ENCODE measurements at regions not wholly inside any gene's neighbourhood (a gene's known extent, or its start where the extent isn't known, plus 50 kb on each side); places are given as distances from the start of the nearest gene placed in this dataset.

DNA sequence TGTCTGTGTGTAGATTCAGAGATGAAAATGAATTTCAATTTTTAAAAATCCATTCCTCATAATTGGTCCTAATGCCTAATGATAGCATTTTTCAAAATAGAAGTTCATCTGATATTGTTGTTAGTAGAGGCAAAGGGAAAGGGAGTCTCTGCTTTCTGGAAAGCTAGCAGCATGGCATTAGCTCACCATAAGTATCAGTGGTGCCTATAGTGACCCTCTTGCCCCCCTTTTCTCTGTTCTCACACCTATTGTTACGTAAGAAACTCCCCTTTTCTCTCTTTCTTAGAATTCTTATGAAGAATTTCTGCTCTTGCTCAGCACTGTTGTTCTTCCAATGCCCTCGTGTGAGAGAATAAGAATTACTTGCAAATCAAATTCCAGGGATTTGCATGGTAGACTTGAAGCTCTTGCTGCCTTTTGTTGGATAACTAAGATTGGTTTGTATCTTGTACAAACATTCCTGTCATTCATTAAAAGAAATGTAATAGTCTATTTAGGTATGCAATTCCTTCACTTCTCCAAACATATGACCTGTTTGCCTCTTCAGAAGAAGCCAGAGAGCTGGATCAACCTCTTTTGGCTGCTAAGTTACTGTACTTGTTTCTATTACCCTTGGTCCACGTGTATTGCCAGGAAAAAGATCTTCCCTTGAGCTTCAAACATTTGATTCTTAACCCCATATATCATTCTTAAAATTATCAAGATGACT is 69.2 kb upstream of the MAGI3 start:
- H3K14ac ChIP-seq (ENCODE audit: low read length) = no peak overlapping the region
- no peaks in the 10 kb centered on the region for H3K9me3 ChIP-seq (ENCODE audit: insufficient read depth, low read depth, low read length)
- H4K12ac ChIP-seq (ENCODE audit: low read depth, low read length) = no peak overlapping the region
- no peak overlapping the region for H4K8ac ChIP-seq (ENCODE audit: low read depth, low read length)
- H3K18ac ChIP-seq (ENCODE audit: low read length) = no peak overlapping the region
- no peak overlapping the region for H3K4me3 ChIP-seq (ENCODE audit: low read depth, low read length)
- no peak overlapping the region for H4K91ac ChIP-seq (ENCODE audit: low read depth, low read length)
- H3K79me1 ChIP-seq (ENCODE audit: low read length) = no peaks in the 10 kb centered on the region
- H3K36me3 ChIP-seq (ENCODE audit: control insufficient read depth in 1 of 2, insufficient read depth in 2 of 2, low read length in 2 of 2) = no peaks in the 10 kb centered on the region
- no peak overlapping the region for H3K4ac ChIP-seq (ENCODE audit: low read depth, low read length)
- no CpG with 5 or more reads among the region's 3 CpGs for WGBS (ENCODE audit: extremely low coverage, insufficient coverage, insufficient read length)
- no peaks in the 10 kb centered on the region for H3K79me2 ChIP-seq (ENCODE audit: control insufficient read depth, insufficient read depth, low read length, poor library complexity)
- no peak overlapping the region for H2AFZ ChIP-seq (ENCODE audit: insufficient read depth, low read length, poor library complexity)
- peaks cover 0 to 2% of the 10 kb centered on the region in 2 experiments for H3K4me1 ChIP-seq (ENCODE audit: control insufficient read depth in 1 of 2, insufficient read depth in 2 of 2, low read length in 2 of 2)
- H3K23ac ChIP-seq (ENCODE audit: low read length) = no peak overlapping the region
- no peak overlapping the region for H2BK5ac ChIP-seq (ENCODE audit: low read depth, low read length, poor library complexity)
- H2AK5ac ChIP-seq (ENCODE audit: low read length) = no peak overlapping the region
- peak; percentile 52 to 86 for DNase-seq
- H3K4me2 ChIP-seq (ENCODE audit: low read length) = no peak overlapping the region
- no peaks in the 10 kb centered on the region for H3K27me3 ChIP-seq (ENCODE audit: insufficient read depth, low read length)
- no peak overlapping the region for H2BK12ac ChIP-seq (ENCODE audit: low read length)
- no peak overlapping the region for H3K9ac ChIP-seq (ENCODE audit: low read length)
- H2BK120ac ChIP-seq (ENCODE audit: insufficient read depth, low read length, poor library complexity) = no peak overlapping the region
- H3K27ac ChIP-seq (ENCODE audit: low read depth, low read length) = no peak overlapping the region

GRCh38 chr1:113321771-113322387 is 68.4 kb upstream of the MAGI3 start:
- no peak overlapping the region for H3K4me2 ChIP-seq (ENCODE audit: low read length)
- H3K27ac ChIP-seq (ENCODE audit: low read depth, low read length) = peak overlapping the region; percentile 20
- H4K12ac ChIP-seq (ENCODE audit: low read depth, low read length) = no peak overlapping the region
- H3K18ac ChIP-seq (ENCODE audit: low read length) = no peak overlapping the region
- no peaks in the 10 kb centered on the region for H3K79me2 ChIP-seq (ENCODE audit: control insufficient read depth, insufficient read depth, low read length, poor library complexity)
- H3K4ac ChIP-seq (ENCODE audit: low read depth, low read length) = no peak overlapping the region
- no peak overlapping the region for H3K23ac ChIP-seq (ENCODE audit: low read length)
- H4K91ac ChIP-seq (ENCODE audit: low read depth, low read length) = no peak overlapping the region
- no peak overlapping the region for H3K14ac ChIP-seq (ENCODE audit: low read length)
- no peak overlapping the region for H3K9ac ChIP-seq (ENCODE audit: low read length)
- no peaks in the 10 kb centered on the region for H3K36me3 ChIP-seq (ENCODE audit: control insufficient read depth in 1 of 2, insufficient read depth in 2 of 2, low read length in 2 of 2)
- peak in 1 of 2 donors; percentile 86 for DNase-seq
- H2BK12ac ChIP-seq (ENCODE audit: low read length) = no peak overlapping the region
- no peaks in the 10 kb centered on the region for H3K9me3 ChIP-seq (ENCODE audit: insufficient read depth, low read depth, low read length)
- H2BK5ac ChIP-seq (ENCODE audit: low read depth, low read length, poor library complexity) = no peak overlapping the region
- WGBS (ENCODE audit: extremely low coverage, insufficient coverage, insufficient read length) = no CpG with 5 or more reads among the region's 3 CpGs
- H2AFZ ChIP-seq (ENCODE audit: insufficient read depth, low read length, poor library complexity) = no peak overlapping the region
- H3K4me1 ChIP-seq (ENCODE audit: control insufficient read depth in 1 of 2, insufficient read depth in 2 of 2, low read length in 2 of 2) = peaks cover 0 to 2% of the 10 kb centered on the region in 2 experiments
- no peak overlapping the region for H4K8ac ChIP-seq (ENCODE audit: low read depth, low read length)
- no peaks in the 10 kb centered on the region for H3K79me1 ChIP-seq (ENCODE audit: low read length)
- H2BK120ac ChIP-seq (ENCODE audit: insufficient read depth, low read length, poor library complexity) = no peak overlapping the region
- H3K27me3 ChIP-seq (ENCODE audit: insufficient read depth, low read length) = no peaks in the 10 kb centered on the region
- H2AK5ac ChIP-seq (ENCODE audit: low read length) = no peak overlapping the region
- H3K4me3 ChIP-seq (ENCODE audit: low read depth, low read length) = no peak overlapping the region

- peaks cover 0 to 2% of the 10 kb centered on the region in 2 experiments for H3K4me1 ChIP-seq (ENCODE audit: control insufficient read depth in 1 of 2, insufficient read depth in 2 of 2, low read length in 2 of 2)
- H3K14ac ChIP-seq (ENCODE audit: low read length) = no peak overlapping the region
- no peak overlapping the region for H2AFZ ChIP-seq (ENCODE audit: insufficient read depth, low read length, poor library complexity)
- no peak overlapping the region for H3K18ac ChIP-seq (ENCODE audit: low read length)
- H3K79me1 ChIP-seq (ENCODE audit: low read length) = no peaks in the 10 kb centered on the region
- no peak overlapping the region for H3K4ac ChIP-seq (ENCODE audit: low read depth, low read length)
- no peak overlapping the region for H2BK5ac ChIP-seq (ENCODE audit: low read depth, low read length, poor library complexity)
- H3K9me3 ChIP-seq (ENCODE audit: insufficient read depth, low read depth, low read length) = no peaks in the 10 kb centered on the region
- H3K79me2 ChIP-seq (ENCODE audit: control insufficient read depth, insufficient read depth, low read length, poor library complexity) = no peaks in the 10 kb centered on the region
- H3K4me3 ChIP-seq (ENCODE audit: low read depth, low read length) = no peak overlapping the region
- peak; percentile 15 to 56 for DNase-seq
- no peak overlapping the region for H4K8ac ChIP-seq (ENCODE audit: low read depth, low read length)
- no peaks in the 10 kb centered on the region for H3K36me3 ChIP-seq (ENCODE audit: control insufficient read depth in 1 of 2, insufficient read depth in 2 of 2, low read length in 2 of 2)
- no peak overlapping the region for H3K23ac ChIP-seq (ENCODE audit: low read length)
- no peaks in the 10 kb centered on the region for H3K27me3 ChIP-seq (ENCODE audit: insufficient read depth, low read length)
- H2BK120ac ChIP-seq (ENCODE audit: insufficient read depth, low read length, poor library complexity) = no peak overlapping the region
- no peak overlapping the region for H2AK5ac ChIP-seq (ENCODE audit: low read length)
- H4K91ac ChIP-seq (ENCODE audit: low read depth, low read length) = no peak overlapping the region
- H2BK12ac ChIP-seq (ENCODE audit: low read length) = no peak overlapping the region
- no peak overlapping the region for H3K4me2 ChIP-seq (ENCODE audit: low read length)
- no peak overlapping the region for H3K9ac ChIP-seq (ENCODE audit: low read length)
- no peak overlapping the region for H4K12ac ChIP-seq (ENCODE audit: low read depth, low read length)
- peak overlapping the region; percentile 20 for H3K27ac ChIP-seq (ENCODE audit: low read depth, low read length)
- WGBS (ENCODE audit: extremely low coverage, insufficient coverage, insufficient read length) = no CpG with 5 or more reads among the region's 1 CpG
Measured at GRCh38 chr1:113322439-113322838, 67.9 kb upstream of the MAGI3 start.

DNA sequence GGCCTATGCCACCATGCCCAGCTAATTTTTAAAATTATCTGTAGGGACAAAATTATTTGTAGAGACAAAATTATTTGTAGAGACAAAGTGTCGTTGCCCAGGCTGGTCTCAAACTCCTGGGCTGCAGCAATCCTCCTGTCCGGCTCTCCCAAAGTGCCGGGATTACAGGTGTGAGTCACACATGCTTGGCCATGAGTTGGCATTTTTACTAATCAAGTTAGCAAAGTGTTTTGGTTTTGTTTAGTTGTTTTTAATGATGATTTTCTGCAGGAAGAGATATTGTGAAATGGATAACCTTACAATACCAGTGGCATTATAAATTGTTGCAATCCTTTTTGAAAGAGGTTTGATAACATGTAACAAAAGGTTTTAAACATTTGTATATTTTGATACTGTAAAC is 65.3 kb upstream of the MAGI3 start:
- no peaks in the 10 kb centered on the region for H3K27me3 ChIP-seq (ENCODE audit: insufficient read depth, low read length)
- no peak overlapping the region for H3K18ac ChIP-seq (ENCODE audit: low read length)
- no peaks in the 10 kb centered on the region for H3K36me3 ChIP-seq (ENCODE audit: control insufficient read depth in 1 of 2, insufficient read depth in 2 of 2, low read length in 2 of 2)
- H3K14ac ChIP-seq (ENCODE audit: low read length) = no peak overlapping the region
- WGBS (ENCODE audit: extremely low coverage, insufficient coverage, insufficient read length) = no CpG with 5 or more reads among the region's 3 CpGs
- peak; percentile 27 to 51 for DNase-seq
- no peak overlapping the region for H3K4me2 ChIP-seq (ENCODE audit: low read length)
- H3K9me3 ChIP-seq (ENCODE audit: insufficient read depth, low read depth, low read length) = no peaks in the 10 kb centered on the region
- H2BK12ac ChIP-seq (ENCODE audit: low read length) = no peak overlapping the region
- H2BK120ac ChIP-seq (ENCODE audit: insufficient read depth, low read length, poor library complexity) = no peak overlapping the region
- H3K23ac ChIP-seq (ENCODE audit: low read length) = no peak overlapping the region
- no peak overlapping the region for H4K91ac ChIP-seq (ENCODE audit: low read depth, low read length)
- H3K79me2 ChIP-seq (ENCODE audit: control insufficient read depth, insufficient read depth, low read length, poor library complexity) = no peaks in the 10 kb centered on the region
- no peak overlapping the region for H2AFZ ChIP-seq (ENCODE audit: insufficient read depth, low read length, poor library complexity)
- H3K27ac ChIP-seq (ENCODE audit: low read depth, low read length) = no peak overlapping the region
- peaks cover 0 to 2% of the 10 kb centered on the region in 2 experiments for H3K4me1 ChIP-seq (ENCODE audit: control insufficient read depth in 1 of 2, insufficient read depth in 2 of 2, low read length in 2 of 2)
- H3K4ac ChIP-seq (ENCODE audit: low read depth, low read length) = no peak overlapping the region
- no peak overlapping the region for H3K9ac ChIP-seq (ENCODE audit: low read length)
- no peak overlapping the region for H3K4me3 ChIP-seq (ENCODE audit: low read depth, low read length)
- no peak overlapping the region for H4K8ac ChIP-seq (ENCODE audit: low read depth, low read length)
- no peak overlapping the region for H4K12ac ChIP-seq (ENCODE audit: low read depth, low read length)
- H2AK5ac ChIP-seq (ENCODE audit: low read length) = no peak overlapping the region
- no peak overlapping the region for H2BK5ac ChIP-seq (ENCODE audit: low read depth, low read length, poor library complexity)
- no peaks in the 10 kb centered on the region for H3K79me1 ChIP-seq (ENCODE audit: low read length)

All from trophoblast cell (in vitro differentiated cells and primary cell).